MCF 10A (cell line): ENCODE measurements at regions not wholly inside any gene's neighbourhood (a gene's known extent, or its start where the extent isn't known, plus 50 kb on each side); places are given as distances from the start of the nearest gene placed in this dataset.
"Not testable (repeated sequence)": the region's sequence is repeated elsewhere in the genome, so short reads cannot be mapped to it uniquely, and the experiment has no call there.

Experiments used
- BruUV-seq: library from RNA; stranded (reverse); fragments of 400-500 nt; replicated peaks from 2 replicates; lab custom pipeline; 2021; lab: Mats Ljungman, UMichigan
- CTCF ChIA-PET: fragments of 300-600 bp; sonication (Branson Sonifier 250); formaldehyde crosslinking; extraction: SDS; loops from one replicate; lab custom pipeline; 2021; ENCODE audit warnings: antibody characterized with exemption, inconsistent platforms; lab: Yijun Ruan, JAX
- POLR2A ChIA-PET: fragments of 300-600, 350-650 bp; sonication (Branson Sonifier 250); formaldehyde crosslinking; extraction: SDS; loops from one replicate; lab custom pipeline; 2020; ENCODE audit warnings: antibody characterized with exemption, inconsistent platforms; lab: Yijun Ruan, JAX
- DNase-seq: peaks from one replicate; pipeline ENCODE4 v3.0.0-alpha.2; 2018; ENCODE audit not compliant: unreplicated experiment
- H3K27ac Mint-ChIP-seq: one replicate; pipeline ENCODE4 v1.8.0; 2022; ENCODE audit warnings: mild to moderate bottlenecking, low read depth, mixed read lengths; ENCODE audit not compliant: unreplicated experiment
- H3K27me3 Mint-ChIP-seq: one replicate; pipeline ENCODE4 v1.8.0; 2022; ENCODE audit warnings: mixed read lengths; ENCODE audit not compliant: insufficient read depth, unreplicated experiment
- H3K36me3 Mint-ChIP-seq: one replicate; pipeline ENCODE4 v1.8.0; 2022; ENCODE audit warnings: mild to moderate bottlenecking, moderate library complexity, mixed read lengths; ENCODE audit not compliant: insufficient read depth, unreplicated experiment
- H3K4me1 Mint-ChIP-seq: one replicate; pipeline ENCODE4 v1.8.0; 2022; ENCODE audit warnings: mixed read lengths; ENCODE audit not compliant: insufficient read depth, unreplicated experiment
- H3K4me3 Mint-ChIP-seq: one replicate; pipeline ENCODE4 v1.8.0; 2022; ENCODE audit warnings: mild to moderate bottlenecking, moderate library complexity, mixed read lengths; ENCODE audit not compliant: unreplicated experiment
- H3K9me3 Mint-ChIP-seq: one replicate; pipeline ENCODE4 v1.8.0; 2022; ENCODE audit warnings: mixed read lengths; ENCODE audit not compliant: unreplicated experiment
- intact Hi-C: fragments of 100-400 bp; cut with micrococcal nuclease; formaldehyde crosslinking; loops from 2 replicates; pipeline ENCODE4 v1.14.1; 2022
- TF ChIP-seq, protein P1 (sequence below): fragments of 200-600 bp; IDR thresholded peaks from one replicate; pipeline ENCODE4 v1.8.0; 2022; ENCODE audit warnings: antibody characterized with exemption, mild to moderate bottlenecking; ENCODE audit not compliant: unreplicated experiment

DNA sequence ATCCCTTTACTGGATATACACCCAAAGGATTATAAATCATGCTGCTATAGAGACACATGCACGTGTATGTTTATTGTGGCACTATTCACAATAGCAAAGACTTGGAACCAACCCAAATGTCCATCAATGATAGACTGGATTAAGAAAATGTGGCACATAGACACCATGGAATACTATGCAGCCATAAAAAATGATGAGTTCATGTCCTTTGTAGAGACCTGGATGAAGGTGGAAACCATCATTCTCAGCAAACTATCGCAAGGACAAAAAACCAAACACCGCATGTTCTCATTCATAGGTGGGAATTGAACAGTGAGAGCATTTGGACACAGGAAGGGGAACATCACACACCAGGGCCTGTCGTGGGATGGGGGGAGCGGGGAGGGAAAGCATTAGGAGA lies 52.4 kb upstream of the FAM135A start:
- intact Hi-C loops, DNase-seq: not testable (repeated sequence)
- peaks cover 88% of the 10 kb centered on the region for H3K27me3 Mint-ChIP-seq

GRCh38 chr6:70353448-70353847 lies 50.6 kb upstream of the COL9A1 start:
- no peaks in the 10 kb centered on the region for H3K36me3 Mint-ChIP-seq
- TF ChIP-seq, protein P1, sequence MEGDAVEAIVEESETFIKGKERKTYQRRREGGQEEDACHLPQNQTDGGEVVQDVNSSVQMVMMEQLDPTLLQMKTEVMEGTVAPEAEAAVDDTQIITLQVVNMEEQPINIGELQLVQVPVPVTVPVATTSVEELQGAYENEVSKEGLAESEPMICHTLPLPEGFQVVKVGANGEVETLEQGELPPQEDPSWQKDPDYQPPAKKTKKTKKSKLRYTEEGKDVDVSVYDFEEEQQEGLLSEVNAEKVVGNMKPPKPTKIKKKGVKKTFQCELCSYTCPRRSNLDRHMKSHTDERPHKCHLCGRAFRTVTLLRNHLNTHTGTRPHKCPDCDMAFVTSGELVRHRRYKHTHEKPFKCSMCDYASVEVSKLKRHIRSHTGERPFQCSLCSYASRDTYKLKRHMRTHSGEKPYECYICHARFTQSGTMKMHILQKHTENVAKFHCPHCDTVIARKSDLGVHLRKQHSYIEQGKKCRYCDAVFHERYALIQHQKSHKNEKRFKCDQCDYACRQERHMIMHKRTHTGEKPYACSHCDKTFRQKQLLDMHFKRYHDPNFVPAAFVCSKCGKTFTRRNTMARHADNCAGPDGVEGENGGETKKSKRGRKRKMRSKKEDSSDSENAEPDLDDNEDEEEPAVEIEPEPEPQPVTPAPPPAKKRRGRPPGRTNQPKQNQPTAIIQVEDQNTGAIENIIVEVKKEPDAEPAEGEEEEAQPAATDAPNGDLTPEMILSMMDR: no peak
- H3K4me3 Mint-ChIP-seq: no peak overlapping the region
- BruUV-seq: no TSS peak
- H3K9me3 Mint-ChIP-seq: no peaks in the 10 kb centered on the region
- intact Hi-C loops: no loop called here
- CTCF ChIA-PET: interaction anchor here (2.3 to 2.4 kb wide), 2 partner anchors 15 to 43 kb away, joined by 13 to 17 read pairs; no protein-coding TSS in a partner anchor
- H3K27ac Mint-ChIP-seq: no peak overlapping the region
- no peak for DNase-seq
- POLR2A ChIA-PET: interaction anchor here (0.8 kb wide), 1 partner anchor 21 kb away, joined by 3 read pairs; no protein-coding TSS in a partner anchor
- peaks cover 70% of the 10 kb centered on the region for H3K27me3 Mint-ChIP-seq
- H3K4me1 Mint-ChIP-seq: peaks cover 5% of the 10 kb centered on the region

More for the DNA sequence above, 52.4 kb upstream of the FAM135A start:
- POLR2A ChIA-PET, H3K9me3 Mint-ChIP-seq, H3K36me3 Mint-ChIP-seq, H3K27ac Mint-ChIP-seq, BruUV-seq, H3K4me3 Mint-ChIP-seq, H3K4me1 Mint-ChIP-seq, CTCF ChIA-PET: not testable (repeated sequence)
